ENCODE measurements at regions not wholly inside any gene's neighbourhood (a gene's known extent, or its start where the extent isn't known, plus 50 kb on each side); places are given as distances from the start of the nearest gene placed in this dataset.

- TF ChIP-seq CTCF (IDR thresholded peaks at IDR 0.05), result no peak
- no peak for TF ChIP-seq POLR2A (IDR thresholded peaks at IDR 0.05)
Measured at GRCh38 chr5:53263151-53263550, 153.6 kb upstream of the MOCS2 start.

All from breast epithelium (tissue), 3 donors.